ES-I3 (cell line): ENCODE measurements at regions not wholly inside any gene's neighbourhood (a gene's known extent, or its start where the extent isn't known, plus 50 kb on each side); places are given as distances from the start of the nearest gene placed in this dataset.

Experiments used
- H3K36me3 ChIP-seq: 2 replicates; pipeline ENCODE4 v1.6.1; 2013; ENCODE audit warnings: mild to moderate bottlenecking, low read length, control low read depth, moderate library complexity; ENCODE audit not compliant: insufficient read depth
- H3K4me1 ChIP-seq: 2 replicates; pipeline ENCODE4 v1.6.1; 2013; ENCODE audit warnings: mild to moderate bottlenecking, control low read depth, low read length; ENCODE audit not compliant: insufficient read depth
- H3K9ac ChIP-seq: 2 replicates; pipeline ENCODE4 v1.6.1; 2013; ENCODE audit warnings: low read depth, mild to moderate bottlenecking, low read length, moderate library complexity
- H3K9me3 ChIP-seq: 2 replicates; pipeline ENCODE4 v1.6.1; 2013; ENCODE audit warnings: mild to moderate bottlenecking, low read length, moderate library complexity; ENCODE audit not compliant: control insufficient read depth, insufficient read depth

- H3K36me3 ChIP-seq, result no peaks in the 10 kb centered on the region
- H3K4me1 ChIP-seq, result peaks cover 13% of the 10 kb centered on the region
- no peak overlapping the region for H3K9ac ChIP-seq
- no peaks in the 10 kb centered on the region for H3K9me3 ChIP-seq
These were observed 279.8 kb upstream of the FANCL start for GRCh38 chr2:58520903-58521302.

- Histone ChIP-seq H3K36me3 (no peaks in the 10 kb centered on the region), H3K9me3 (no peaks in the 10 kb centered on the region), H3K9ac (no peak overlapping the region), H3K4me1 (peaks cover 15% of the 10 kb centered on the region)
These were observed 276.8 kb upstream of the FANCL start for GRCh38 chr2:58517881-58518280.

GRCh38 chr2:58516695-58517094 is 275.6 kb upstream of the FANCL start:
- H3K36me3 ChIP-seq, result no peaks in the 10 kb centered on the region
- peaks cover 5% of the 10 kb centered on the region; the same call in 1 of the 2 replicates for H3K4me1 ChIP-seq
- H3K9ac ChIP-seq, result no peak overlapping the region
- no peaks in the 10 kb centered on the region for H3K9me3 ChIP-seq

- H3K9me3 ChIP-seq, result no peaks in the 10 kb centered on the region
- H3K9ac ChIP-seq, result no peak overlapping the region
- H3K4me1 ChIP-seq, result peaks cover 4% of the 10 kb centered on the region; the same call in 1 of the 2 replicates
- H3K36me3 ChIP-seq, result no peaks in the 10 kb centered on the region
These were observed 274.9 kb upstream of the FANCL start for GRCh38 chr2:58515827-58516573.

GRCh38 chr2:58514252-58514651 is 273.1 kb upstream of the FANCL start:
- no peaks in the 10 kb centered on the region for H3K9me3 ChIP-seq
- H3K9ac ChIP-seq, result no peak overlapping the region
- no peaks in the 10 kb centered on the region for H3K36me3 ChIP-seq
- peaks cover 4% of the 10 kb centered on the region; the same call in 1 of the 2 replicates for H3K4me1 ChIP-seq

- no peaks in the 10 kb centered on the region for H3K36me3 ChIP-seq
- no peak overlapping the region for H3K9ac ChIP-seq
- H3K4me1 ChIP-seq, result peaks cover 4% of the 10 kb centered on the region; the same call in 1 of the 2 replicates
- no peaks in the 10 kb centered on the region for H3K9me3 ChIP-seq
These were observed 271.8 kb upstream of the FANCL start for GRCh38 chr2:58512878-58513277.

- Histone ChIP-seq H3K4me1 (peaks cover 3% of the 10 kb centered on the region; the same call in 1 of the 2 replicates), H3K36me3 (no peaks in the 10 kb centered on the region), H3K9ac (no peak overlapping the region), H3K9me3 (no peaks in the 10 kb centered on the region)
These were observed 266.9 kb upstream of the FANCL start for GRCh38 chr2:58508006-58508405.

- Histone ChIP-seq H3K36me3 (no peaks in the 10 kb centered on the region), H3K9ac (no peak overlapping the region), H3K4me1 (peaks cover 11% of the 10 kb centered on the region; the same call in 1 of the 2 replicates), H3K9me3 (no peaks in the 10 kb centered on the region)
These were observed 262.8 kb upstream of the FANCL start for GRCh38 chr2:58503918-58504317.

- Histone ChIP-seq H3K36me3 (no peaks in the 10 kb centered on the region), H3K9me3 (no peaks in the 10 kb centered on the region), H3K4me1 (peaks cover 12% of the 10 kb centered on the region; the same call in 1 of the 2 replicates), H3K9ac (no peak overlapping the region)
These were observed 261.8 kb upstream of the FANCL start for GRCh38 chr2:58502931-58503330.

GRCh38 chr2:58501371-58502160 is 260.4 kb upstream of the FANCL start:
- H3K4me1 ChIP-seq, result peaks cover 24% of the 10 kb centered on the region; the same call in 1 of the 2 replicates
- H3K9ac ChIP-seq, result no peak overlapping the region
- H3K36me3 ChIP-seq, result no peaks in the 10 kb centered on the region
- no peaks in the 10 kb centered on the region for H3K9me3 ChIP-seq

- Histone ChIP-seq H3K4me1 (peaks cover 48% of the 10 kb centered on the region), H3K9me3 (no peaks in the 10 kb centered on the region), H3K36me3 (no peaks in the 10 kb centered on the region), H3K9ac (no peak overlapping the region)
These were observed 256.0 kb upstream of the FANCL start for GRCh38 chr2:58497168-58497567.

GRCh38 chr2:58495806-58496205 is 254.7 kb upstream of the FANCL start:
- no peak overlapping the region for H3K9ac ChIP-seq
- H3K9me3 ChIP-seq, result no peaks in the 10 kb centered on the region
- H3K4me1 ChIP-seq, result peaks cover 42% of the 10 kb centered on the region
- H3K36me3 ChIP-seq, result no peaks in the 10 kb centered on the region

- no peaks in the 10 kb centered on the region for H3K36me3 ChIP-seq
- H3K4me1 ChIP-seq, result peaks cover 37% of the 10 kb centered on the region
- H3K9ac ChIP-seq, result no peak overlapping the region
- no peaks in the 10 kb centered on the region for H3K9me3 ChIP-seq
These were observed 253.0 kb upstream of the FANCL start for GRCh38 chr2:58494071-58494501.

GRCh38 chr2:58484629-58485028 is 243.5 kb upstream of the FANCL start:
- no peak overlapping the region for H3K9ac ChIP-seq
- H3K36me3 ChIP-seq, result no peaks in the 10 kb centered on the region
- peaks cover 6% of the 10 kb centered on the region for H3K9me3 ChIP-seq
- H3K4me1 ChIP-seq, result peaks cover under 1% of the 10 kb centered on the region; the same call in 1 of the 2 replicates

- H3K9me3 ChIP-seq, result peaks cover 6% of the 10 kb centered on the region
- peaks cover 4% of the 10 kb centered on the region; the same call in 1 of the 2 replicates for H3K4me1 ChIP-seq
- H3K36me3 ChIP-seq, result no peaks in the 10 kb centered on the region
- no peak overlapping the region for H3K9ac ChIP-seq
These were observed 243.1 kb upstream of the FANCL start for GRCh38 chr2:58484221-58484620.
